H9 (cell line): ENCODE measurements at regions not wholly inside any gene's neighbourhood (a gene's known extent, or its start where the extent isn't known, plus 50 kb on each side); places are given as distances from the start of the nearest gene placed in this dataset.

Experiments used
- DNase-seq: peaks from one replicate; pipeline ENCODE4 v3.0.0-alpha.2; 2017
- H2AFZ ChIP-seq: one replicate; pipeline ENCODE4 v1.6.1; 2013; ENCODE audit warnings: mild to moderate bottlenecking, low read length, control low read depth, moderate library complexity
- H2AK5ac ChIP-seq: 2 replicates; pipeline ENCODE4 v1.6.1; 2013; ENCODE audit warnings: low read length, control low read depth, mixed read lengths; ENCODE audit not compliant: insufficient read length
- H2BK120ac ChIP-seq: one replicate; pipeline ENCODE4 v1.6.1; 2013; ENCODE audit warnings: low read depth, mild to moderate bottlenecking, low read length, control low read depth, inconsistent platforms; ENCODE audit not compliant: poor library complexity, severe bottlenecking
- H2BK12ac ChIP-seq: 2 replicates; pipeline ENCODE4 v1.6.1; 2013; ENCODE audit warnings: low read length, control low read depth, mixed read lengths, low read depth; ENCODE audit not compliant: insufficient read length
- H2BK15ac ChIP-seq: 2 replicates; pipeline ENCODE4 v1.6.1; 2013; ENCODE audit warnings: low read depth, low read length, control low read depth
- H2BK20ac ChIP-seq: one replicate; pipeline ENCODE4 v1.6.1; 2013; ENCODE audit warnings: low read depth, mild to moderate bottlenecking, low read length, control low read depth, inconsistent platforms; ENCODE audit not compliant: poor library complexity, severe bottlenecking
- H2BK5ac ChIP-seq: 2 replicates; pipeline ENCODE4 v1.6.1; 2013; ENCODE audit warnings: low read length, control low read depth, mixed read lengths; ENCODE audit not compliant: insufficient read length
- H3K14ac ChIP-seq: 2 replicates; pipeline ENCODE4 v1.6.1; 2013; ENCODE audit warnings: low read length, control low read depth; ENCODE audit not compliant: insufficient read depth
- H3K18ac ChIP-seq: 2 replicates; pipeline ENCODE4 v1.6.1; 2013; ENCODE audit warnings: low read depth, mild to moderate bottlenecking, mixed read lengths, low read length, control low read depth; ENCODE audit not compliant: insufficient read length
- H3K23ac ChIP-seq: 2 replicates; pipeline ENCODE4 v1.6.1; 2013; ENCODE audit warnings: low read length, control low read depth, mixed read lengths, low read depth; ENCODE audit not compliant: insufficient read length
- H3K23me2 ChIP-seq: 2 replicates; pipeline ENCODE4 v1.6.1; 2013; ENCODE audit warnings: low read depth, mild to moderate bottlenecking, mixed read lengths, low read length, control low read depth; ENCODE audit not compliant: insufficient read length, poor library complexity, severe bottlenecking
- H3K27ac ChIP-seq: 2 replicates; pipeline ENCODE4 v1.5.1; 2013; ENCODE audit warnings: low read length, control low read depth, mixed read lengths, low read depth; ENCODE audit not compliant: insufficient read length
- H3K27me3 ChIP-seq: 2 replicates; pipeline ENCODE4 v1.6.1; 2013; ENCODE audit warnings: low read length, control low read depth, inconsistent platforms; ENCODE audit not compliant: insufficient read depth
- H3K4ac ChIP-seq: 2 replicates; pipeline ENCODE4 v1.6.1; 2013; ENCODE audit warnings: low read depth, mild to moderate bottlenecking, control low read depth, inconsistent platforms, low read length, moderate library complexity
- H3K4me1 ChIP-seq: 2 replicates; pipeline ENCODE4 v1.6.1; 2013; ENCODE audit warnings: low read length, control low read depth, inconsistent platforms; ENCODE audit not compliant: insufficient read depth
- H3K4me2 ChIP-seq: 2 replicates; pipeline ENCODE4 v1.6.1; 2013; ENCODE audit warnings: low read length, control low read depth, mixed read lengths; ENCODE audit not compliant: insufficient read length, insufficient read depth
- H3K56ac ChIP-seq: 2 replicates; pipeline ENCODE4 v1.6.1; 2013; ENCODE audit warnings: low read depth, mild to moderate bottlenecking, mixed read lengths, low read length, control low read depth; ENCODE audit not compliant: insufficient read length
- H3K79me1 ChIP-seq: 2 replicates; pipeline ENCODE4 v1.6.1; 2013; ENCODE audit warnings: low read depth, mild to moderate bottlenecking, moderate library complexity, low read length, control low read depth, inconsistent platforms; ENCODE audit not compliant: insufficient read depth, poor library complexity, severe bottlenecking
- H3K79me2 ChIP-seq: 2 replicates; pipeline ENCODE4 v1.6.1; 2013; ENCODE audit warnings: low read length, control low read depth, inconsistent platforms; ENCODE audit not compliant: insufficient read depth
- H3K9ac ChIP-seq: 2 replicates; pipeline ENCODE4 v1.6.1; 2013; ENCODE audit warnings: low read length, control low read depth, mixed read lengths; ENCODE audit not compliant: insufficient read length; ENCODE audit errors: extremely low read depth
- H3K9me3 ChIP-seq: one replicate; pipeline ENCODE4 v1.6.1; 2013; ENCODE audit warnings: low read depth, low read length, inconsistent platforms; ENCODE audit not compliant: control insufficient read depth
- H3T11ph ChIP-seq: one replicate; pipeline ENCODE4 v1.6.1; 2013; ENCODE audit warnings: mild to moderate bottlenecking, low read length, control low read depth, inconsistent platforms
- H4K20me1 ChIP-seq: one replicate; pipeline ENCODE4 v1.6.1; 2013; ENCODE audit not compliant: control insufficient read depth, insufficient read length, insufficient read depth
- H4K5ac ChIP-seq: 2 replicates; pipeline ENCODE4 v1.6.1; 2013; ENCODE audit warnings: low read depth, mild to moderate bottlenecking, mixed read lengths, low read length, control low read depth; ENCODE audit not compliant: insufficient read length
- H4K8ac ChIP-seq: replicated peaks from 2 replicates; pipeline ENCODE4 v1.6.1; 2013; ENCODE audit warnings: low read length, control low read depth, mixed read lengths, low read depth; ENCODE audit not compliant: insufficient read length
- H4K91ac ChIP-seq: 2 replicates; pipeline ENCODE4 v1.6.1; 2013; ENCODE audit warnings: low read depth, mild to moderate bottlenecking, moderate library complexity, mixed read lengths, low read length, control low read depth; ENCODE audit not compliant: insufficient read length
- H3K27ac Mint-ChIP-seq, 3 experiments: 2 replicates in 2 of 3; 3 replicates in 1 of 3; pipeline ENCODE4 v1.8.0; 2020 to 2021; ENCODE audit warnings: mixed read lengths in 3 of 3, mild to moderate bottlenecking in 1 of 3, moderate library complexity in 1 of 3
- H3K27me3 Mint-ChIP-seq: 2 replicates; pipeline ENCODE4 v1.8.0; 2021; ENCODE audit warnings: low read depth, mild to moderate bottlenecking, moderate library complexity, mixed read lengths
- H3K36me3 Mint-ChIP-seq, 3 experiments: 2 replicates in 2 of 3; 3 replicates in 1 of 3; pipeline ENCODE4 v1.8.0; 2020 to 2021; ENCODE audit warnings: low read depth in 3 of 3, mixed read lengths in 3 of 3; ENCODE audit not compliant: insufficient read depth in 1 of 3
- H3K4me1 Mint-ChIP-seq, 2 experiments: 2 replicates each; pipeline ENCODE4 v1.8.0; 2020; ENCODE audit warnings: mixed read lengths in 2 of 2
- H3K4me3 Mint-ChIP-seq, 2 experiments: 2 replicates in 1 of 2; 3 replicates in 1 of 2; pipeline ENCODE4 v1.8.0; 2020 to 2021; ENCODE audit warnings: mild to moderate bottlenecking in 2 of 2, mixed read lengths in 2 of 2, moderate library complexity in 1 of 2
- H3K9me3 Mint-ChIP-seq, 2 experiments: 2 replicates in 1 of 2; 3 replicates in 1 of 2; pipeline ENCODE4 v1.8.0; 2020; ENCODE audit warnings: mild to moderate bottlenecking in 2 of 2, mixed read lengths in 2 of 2, moderate library complexity in 1 of 2
- CTCF ChIP-seq: fragments of 200-600 bp; sonication (generic); conservative IDR thresholded peaks from 3 replicates; pipeline ENCODE4 v1.8.0; 2021; ENCODE audit warnings: antibody characterized with exemption, mild to moderate bottlenecking
- WGBS: extraction: QIAGEN DNeasy Blood & Tissue Kit; methylation state at CpG from one replicate; pipeline ENCODE4 v1.1.7; 2013; ENCODE audit warnings: missing lambda C conversion rate, low lambda C conversion rate, mixed read lengths; ENCODE audit not compliant: insufficient read length; ENCODE audit errors: extremely low coverage; 5-methylcytosine and 5-hydroxymethylcytosine counted together

- DNase-seq = no peak
- Histone ChIP-seq H3K4ac (no peak overlapping the region), H2AFZ (no peak overlapping the region), H3K4me2 (no peak overlapping the region), H4K91ac (no peak overlapping the region), H3K56ac (no peak overlapping the region), H3T11ph (no peak overlapping the region), H2AK5ac (no peak overlapping the region), H3K23ac (no peak overlapping the region), H3K79me2 (no peaks in the 10 kb centered on the region), H4K20me1 (no peaks in the 10 kb centered on the region), H3K4me1 (0 out of 2 replicates have a peak, but pooled peaks cover 4% of the 10 kb centered on the region), H3K79me1 (no peaks in the 10 kb centered on the region), H3K18ac (no peak overlapping the region), H4K8ac (no peak overlapping the region), H2BK20ac (no peak overlapping the region), H3K14ac (no peak overlapping the region), H3K23me2 (no peaks in the 10 kb centered on the region), H3K27me3 (no peaks in the 10 kb centered on the region), H2BK12ac (no peak overlapping the region), H2BK120ac (no peak overlapping the region), H3K9me3 (no peaks in the 10 kb centered on the region), H3K27ac (no peak overlapping the region), H4K5ac (no peak overlapping the region), H2BK5ac (no peak overlapping the region), H3K9ac (no peak overlapping the region), H2BK15ac (no peak overlapping the region)
- Mint-ChIP-seq H3K27ac (no peak overlapping the region), H3K9me3 (no peaks in the 10 kb centered on the region), H3K36me3 (no peaks in the 10 kb centered on the region; a peak in 1 of 7 replicates), H3K4me1 (peaks cover 15% of the 10 kb centered on the region in 2 experiments), H3K27me3 (no peaks in the 10 kb centered on the region), H3K4me3 (no peak overlapping the region)
- no CpG with 5 or more reads among the region's 1 CpG for WGBS
- no peak for TF ChIP-seq CTCF
Measured at GRCh38 chr2:21658269-21658668, 534.5 kb downstream of the TDRD15 start.
